MCF 10A (cell line): ENCODE measurements at regions not wholly inside any gene's neighbourhood (a gene's known extent, or its start where the extent isn't known, plus 50 kb on each side); places are given as distances from the start of the nearest gene placed in this dataset.
A peak's percentile ranks its signal among the peaks of the same experiment; 100 is the strongest.

ENCODE experiments used
- BruUV-seq: library from RNA; stranded (reverse); fragments of 400-500 nt; replicated peaks from 2 replicates; lab custom pipeline; 2021; lab: Mats Ljungman, UMichigan
- CTCF ChIA-PET: fragments of 300-600 bp; sonication (Branson Sonifier 250); formaldehyde crosslinking; extraction: SDS; loops from one replicate; lab custom pipeline; 2021; ENCODE audit warnings: antibody characterized with exemption, inconsistent platforms; lab: Yijun Ruan, JAX
- POLR2A ChIA-PET: fragments of 300-600, 350-650 bp; sonication (Branson Sonifier 250); formaldehyde crosslinking; extraction: SDS; loops from one replicate; lab custom pipeline; 2020; ENCODE audit warnings: antibody characterized with exemption, inconsistent platforms; lab: Yijun Ruan, JAX
- DNase-seq: peaks from one replicate; pipeline ENCODE4 v3.0.0-alpha.2; 2018; ENCODE audit not compliant: unreplicated experiment
- H3K27ac Mint-ChIP-seq: one replicate; pipeline ENCODE4 v1.8.0; 2022; ENCODE audit warnings: mild to moderate bottlenecking, low read depth, mixed read lengths; ENCODE audit not compliant: unreplicated experiment
- H3K27me3 Mint-ChIP-seq: one replicate; pipeline ENCODE4 v1.8.0; 2022; ENCODE audit warnings: mixed read lengths; ENCODE audit not compliant: insufficient read depth, unreplicated experiment
- H3K36me3 Mint-ChIP-seq: one replicate; pipeline ENCODE4 v1.8.0; 2022; ENCODE audit warnings: mild to moderate bottlenecking, moderate library complexity, mixed read lengths; ENCODE audit not compliant: insufficient read depth, unreplicated experiment
- H3K4me1 Mint-ChIP-seq: one replicate; pipeline ENCODE4 v1.8.0; 2022; ENCODE audit warnings: mixed read lengths; ENCODE audit not compliant: insufficient read depth, unreplicated experiment
- H3K4me3 Mint-ChIP-seq: one replicate; pipeline ENCODE4 v1.8.0; 2022; ENCODE audit warnings: mild to moderate bottlenecking, moderate library complexity, mixed read lengths; ENCODE audit not compliant: unreplicated experiment
- H3K9me3 Mint-ChIP-seq: one replicate; pipeline ENCODE4 v1.8.0; 2022; ENCODE audit warnings: mixed read lengths; ENCODE audit not compliant: unreplicated experiment
- intact Hi-C: fragments of 100-400 bp; cut with micrococcal nuclease; formaldehyde crosslinking; loops from 2 replicates; pipeline ENCODE4 v1.14.1; 2022
- TF ChIP-seq, protein P1 (sequence below): fragments of 200-600 bp; IDR thresholded peaks from one replicate; pipeline ENCODE4 v1.8.0; 2022; ENCODE audit warnings: antibody characterized with exemption, mild to moderate bottlenecking; ENCODE audit not compliant: unreplicated experiment

DNA sequence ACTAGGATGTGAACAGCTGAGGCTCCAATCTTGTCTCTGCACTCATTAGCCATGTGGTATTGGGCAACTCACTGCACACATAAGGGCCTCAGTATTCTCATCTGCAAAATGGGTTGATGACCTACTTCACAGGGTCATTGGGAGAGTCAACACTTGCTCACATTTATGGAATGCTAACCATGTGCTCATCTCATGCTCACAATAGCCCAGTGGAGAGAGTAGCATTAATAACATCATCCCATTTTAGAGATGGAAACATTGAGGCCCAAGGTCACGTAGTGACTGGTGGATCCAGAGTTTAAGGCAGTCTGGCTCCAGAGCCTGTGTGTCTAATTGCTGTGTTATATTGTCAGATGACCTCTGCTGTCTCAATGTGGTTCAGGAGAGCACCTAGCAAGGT lies 270.2 kb upstream of the SRRM4 start:
- TF ChIP-seq, protein P1, sequence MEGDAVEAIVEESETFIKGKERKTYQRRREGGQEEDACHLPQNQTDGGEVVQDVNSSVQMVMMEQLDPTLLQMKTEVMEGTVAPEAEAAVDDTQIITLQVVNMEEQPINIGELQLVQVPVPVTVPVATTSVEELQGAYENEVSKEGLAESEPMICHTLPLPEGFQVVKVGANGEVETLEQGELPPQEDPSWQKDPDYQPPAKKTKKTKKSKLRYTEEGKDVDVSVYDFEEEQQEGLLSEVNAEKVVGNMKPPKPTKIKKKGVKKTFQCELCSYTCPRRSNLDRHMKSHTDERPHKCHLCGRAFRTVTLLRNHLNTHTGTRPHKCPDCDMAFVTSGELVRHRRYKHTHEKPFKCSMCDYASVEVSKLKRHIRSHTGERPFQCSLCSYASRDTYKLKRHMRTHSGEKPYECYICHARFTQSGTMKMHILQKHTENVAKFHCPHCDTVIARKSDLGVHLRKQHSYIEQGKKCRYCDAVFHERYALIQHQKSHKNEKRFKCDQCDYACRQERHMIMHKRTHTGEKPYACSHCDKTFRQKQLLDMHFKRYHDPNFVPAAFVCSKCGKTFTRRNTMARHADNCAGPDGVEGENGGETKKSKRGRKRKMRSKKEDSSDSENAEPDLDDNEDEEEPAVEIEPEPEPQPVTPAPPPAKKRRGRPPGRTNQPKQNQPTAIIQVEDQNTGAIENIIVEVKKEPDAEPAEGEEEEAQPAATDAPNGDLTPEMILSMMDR = no peak
- intact Hi-C loops = no loop called here
- Mint-ChIP-seq H3K9me3 (peaks cover 41% of the 10 kb centered on the region), H3K4me1 (no peaks in the 10 kb centered on the region), H3K27me3 (no peaks in the 10 kb centered on the region), H3K27ac (no peak overlapping the region), H3K36me3 (peaks cover 6% of the 10 kb centered on the region), H3K4me3 (no peak overlapping the region)
- ChIA-PET POLR2A (no interaction called here), CTCF (no interaction called here)
- BruUV-seq = no TSS peak
- no peak for DNase-seq

DNA sequence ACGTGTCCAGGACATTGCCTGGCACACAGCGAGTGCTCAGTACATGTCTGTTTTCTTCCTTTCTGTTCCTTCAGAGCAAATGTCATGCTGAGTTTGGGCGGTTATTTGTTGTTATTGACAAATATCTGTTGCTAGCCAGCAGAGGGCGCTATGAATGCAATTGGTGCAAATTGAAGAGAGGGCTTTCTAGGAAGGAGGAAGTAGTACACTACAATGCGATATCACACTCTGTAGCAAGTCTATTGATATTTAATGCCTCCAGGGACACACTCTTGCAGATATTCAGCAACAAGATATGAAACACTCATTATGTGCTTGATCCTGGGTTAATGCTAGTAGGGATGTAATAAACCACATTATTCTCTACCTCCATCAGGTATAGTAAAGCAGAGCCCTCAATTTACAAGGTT lies 267.3 kb upstream of the SRRM4 start:
- POLR2A ChIA-PET = no interaction called here
- TF ChIP-seq, protein P1 = no peak
- H3K36me3 Mint-ChIP-seq = peaks cover 6% of the 10 kb centered on the region
- BruUV-seq = no TSS peak
- peak; percentile 1 for DNase-seq
- H3K4me3 Mint-ChIP-seq = no peak overlapping the region
- CTCF ChIA-PET = interaction anchor here (1.4 kb wide), 1 partner anchor 9 kb away, joined by 4 read pairs; no protein-coding TSS in a partner anchor
- peaks cover 28% of the 10 kb centered on the region for H3K9me3 Mint-ChIP-seq
- H3K4me1 Mint-ChIP-seq = no peaks in the 10 kb centered on the region
- H3K27ac Mint-ChIP-seq = no peak overlapping the region
- intact Hi-C loops = no loop called here
- H3K27me3 Mint-ChIP-seq = no peaks in the 10 kb centered on the region

DNA sequence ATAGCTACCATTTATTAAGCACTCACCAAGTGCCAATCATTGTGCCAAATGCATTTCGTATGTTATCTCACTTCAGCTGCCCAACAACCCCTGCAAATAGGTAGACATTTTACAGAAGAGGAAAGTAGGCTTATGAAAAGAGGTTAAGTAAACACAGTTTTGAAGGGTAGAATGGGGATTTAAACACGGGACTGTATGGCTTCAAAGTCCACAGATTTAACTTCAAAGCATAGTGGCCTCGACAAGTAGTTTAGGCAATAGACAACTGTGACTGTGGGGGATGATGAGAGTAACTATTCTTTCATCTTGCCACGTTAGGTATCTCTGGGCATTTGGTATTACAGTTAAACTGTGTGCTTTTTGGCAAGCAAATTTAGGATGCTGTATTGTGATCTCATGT lies 266.8 kb upstream of the SRRM4 start:
- intact Hi-C loops = no loop called here
- POLR2A ChIA-PET = no interaction called here
- H3K27ac Mint-ChIP-seq = no peak overlapping the region
- peaks cover 6% of the 10 kb centered on the region for H3K36me3 Mint-ChIP-seq
- no peak overlapping the region for H3K4me3 Mint-ChIP-seq
- CTCF ChIA-PET = interaction anchor here (1.4 kb wide), 1 partner anchor 9 kb away, joined by 4 read pairs; no protein-coding TSS in a partner anchor
- BruUV-seq = no TSS peak
- no peaks in the 10 kb centered on the region for H3K4me1 Mint-ChIP-seq
- TF ChIP-seq, protein P1 = no peak
- no peak for DNase-seq
- peaks cover 32% of the 10 kb centered on the region for H3K9me3 Mint-ChIP-seq
- H3K27me3 Mint-ChIP-seq = no peaks in the 10 kb centered on the region

DNA sequence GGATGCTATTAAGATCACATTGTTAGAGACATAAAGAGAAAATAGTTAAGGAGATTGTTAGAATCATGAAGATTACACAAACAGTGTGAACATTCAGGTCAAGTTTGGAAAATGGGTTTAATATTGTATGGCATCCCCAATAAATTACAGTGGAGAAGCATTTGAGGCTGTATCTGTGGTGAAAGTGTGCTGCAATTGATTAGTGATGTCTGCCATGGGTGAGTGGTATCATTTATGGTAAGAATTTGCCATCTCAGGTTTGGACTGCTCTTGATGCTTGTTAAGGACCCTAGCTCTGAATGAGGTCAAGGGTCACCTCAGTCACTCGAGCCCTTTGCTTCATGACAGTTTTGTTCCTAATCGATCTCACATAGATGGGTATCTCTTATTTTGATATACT lies 265.7 kb upstream of the SRRM4 start:
- Mint-ChIP-seq H3K4me1 (no peaks in the 10 kb centered on the region), H3K36me3 (peaks cover 6% of the 10 kb centered on the region), H3K27ac (no peak overlapping the region), H3K4me3 (no peak overlapping the region), H3K27me3 (no peaks in the 10 kb centered on the region), H3K9me3 (peaks cover 34% of the 10 kb centered on the region)
- intact Hi-C loops = no loop called here
- TF ChIP-seq, protein P1 = no peak
- BruUV-seq = no TSS peak
- no peak for DNase-seq
- CTCF ChIA-PET = interaction anchor here (0.6 to 0.9 kb wide), 2 partner anchors 9 to 38 kb away, joined by 3 read pairs; no protein-coding TSS in a partner anchor
- POLR2A ChIA-PET = no interaction called here
